ENCODE measurements at regions not wholly inside any gene's neighbourhood (a gene's known extent, or its start where the extent isn't known, plus 50 kb on each side); places are given as distances from the start of the nearest gene placed in this dataset.
"Not testable (repeated sequence)": the region's sequence is repeated elsewhere in the genome, so short reads cannot be mapped to it uniquely, and the experiment has no call there.

- no peak for DNase-seq
Observed at GRCh38 chr12:126404293-126404881, 1339.2 kb downstream of the AACS start.

GRCh38 chr12:126418400-126418799 is 1353.2 kb downstream of the AACS start:
- DNase-seq, result no peak

GRCh38 chr12:126419131-126419530 is 1353.9 kb downstream of the AACS start:
- DNase-seq, result no peak

- no peak for DNase-seq
Observed at GRCh38 chr12:126424696-126425095, 1359.5 kb downstream of the AACS start.

- DNase-seq, result no peak
Observed at GRCh38 chr12:126425264-126425663, 1360.0 kb downstream of the AACS start.

GRCh38 chr12:126428769-126429168 is 1363.5 kb downstream of the AACS start:
- no peak for DNase-seq

GRCh38 chr12:126430921-126431320 is 1365.7 kb downstream of the AACS start:
- DNase-seq, result no peak

- no peak for DNase-seq
Observed at GRCh38 chr12:126431767-126432166, 1366.5 kb downstream of the AACS start.

GRCh38 chr12:126432780-126433179 is 1367.5 kb downstream of the AACS start:
- no peak for DNase-seq

GRCh38 chr12:126434412-126434985 is 1369.3 kb downstream of the AACS start:
- DNase-seq, result no peak

GRCh38 chr12:126436041-126436440 is 1370.8 kb downstream of the AACS start:
- DNase-seq, result no peak

- no peak for DNase-seq
Observed at GRCh38 chr12:126437934-126438333, 1372.7 kb downstream of the AACS start.

GRCh38 chr12:126443977-126444376 is 1378.7 kb downstream of the AACS start:
- no peak for DNase-seq

- DNase-seq, result no peak
Observed at GRCh38 chr12:126447346-126447745, 1382.1 kb downstream of the AACS start.

- DNase-seq, result no peak
Observed at GRCh38 chr12:126451809-126452208, 1386.6 kb downstream of the AACS start.

- DNase-seq, result not testable (repeated sequence)
Observed at GRCh38 chr12:126452686-126453085, 1387.5 kb downstream of the AACS start.

GRCh38 chr12:126454581-126454980 is 1389.3 kb downstream of the AACS start:
- DNase-seq, result no peak

- DNase-seq, result no peak
Observed at GRCh38 chr12:126457776-126458175, 1392.5 kb downstream of the AACS start.

GRCh38 chr12:126464153-126464552 is 1398.9 kb downstream of the AACS start:
- DNase-seq, result no peak

GRCh38 chr12:126469211-126469610 is 1404.0 kb downstream of the AACS start:
- DNase-seq, result no peak

GRCh38 chr12:126474703-126475102 is 1409.5 kb downstream of the AACS start:
- DNase-seq, result no peak

GRCh38 chr12:126480451-126480850 is 1415.2 kb downstream of the AACS start:
- DNase-seq, result no peak

- DNase-seq, result no peak
Observed at GRCh38 chr12:126481688-126482087, 1416.5 kb downstream of the AACS start.

- DNase-seq, result no peak
Observed at GRCh38 chr12:126482238-126482889, 1417.1 kb downstream of the AACS start.

All from hematopoietic multipotent progenitor cell treated with erythropoietin and hydrocortisone succinate and interleukin-3 and kit ligand, for 6 days (in vitro differentiated cells).